B cell (primary cell): ENCODE measurements at regions not wholly inside any gene's neighbourhood (a gene's known extent, or its start where the extent isn't known, plus 50 kb on each side); places are given as distances from the start of the nearest gene placed in this dataset.

Experiments
- ATAC-seq: fragments of 200-7000 bp; cut with Tn5 transposase; one replicate; pipeline ENCODE4 v1.10.0; 2021; ENCODE audit warnings: low read depth, mild to moderate bottlenecking, moderate number of reproducible peaks, moderate library complexity
- CTCF ChIA-PET: fragments of 350-600 bp; sonication (Branson Sonifier 250); formaldehyde crosslinking; loops from one replicate; lab custom pipeline; 2021; ENCODE audit warnings: antibody characterized with exemption, inconsistent platforms; lab: Charles Lee
- POLR2A ChIA-PET: fragments of 350-600 bp; sonication (Branson Sonifier 250); formaldehyde crosslinking; loops from one replicate; lab custom pipeline; 2021; ENCODE audit warnings: antibody characterized with exemption; lab: Charles Lee
- DNase-seq: peaks from one replicate; pipeline ENCODE4 v3.0.0; 2013
- H2AFZ ChIP-seq: 2 replicates; pipeline ENCODE4 v1.6.1; 2012; ENCODE audit warnings: mild to moderate bottlenecking, low read depth, low read length; ENCODE audit not compliant: insufficient read depth, poor library complexity, severe bottlenecking
- H3K27ac ChIP-seq, 2 donors: 1 replicate in 1 of 2; 2 replicates in 1 of 2; pipeline ENCODE4 v1.5.1; 2012 to 2013; ENCODE audit warnings: low read length in 2 of 2, mild to moderate bottlenecking in 2 of 2, moderate library complexity in 1 of 2
- H3K27me3 ChIP-seq, 4 experiments: fragments of 200-600 bp in 1 of 4; sonication (generic) in 1 of 4; replicated peaks in 1 of 4; 1 replicate in 2 of 4; 2 replicates in 2 of 4; pipeline versions ENCODE4 v1.6.1 to v1.7.0; 2013 to 2016; ENCODE audit warnings: low read length in 3 of 4, mild to moderate bottlenecking in 2 of 4, mixed read lengths in 1 of 4, moderate library complexity in 1 of 4; ENCODE audit not compliant: insufficient read depth in 4 of 4, control insufficient read depth in 3 of 4; ENCODE audit errors: control extremely low read depth in 1 of 4
- H3K36me3 ChIP-seq, 2 experiments: replicated peaks in 1 of 2; 1 replicate in 1 of 2; 2 replicates in 1 of 2; pipeline versions ENCODE4 v1.6.1 to v1.7.1; 2013; ENCODE audit warnings: low read length in 1 of 2; ENCODE audit not compliant: insufficient read depth in 2 of 2, control insufficient read depth in 1 of 2; ENCODE audit errors: control extremely low read depth in 1 of 2, extremely low read depth in 1 of 2
- H3K4me1 ChIP-seq, 2 donors: fragments of 200-600 bp in 1 of 2; sonication (generic) in 1 of 2; 1 replicate in 1 of 2; 2 replicates in 1 of 2; pipeline versions ENCODE4 v1.5.1 to v1.6.1; 2013 to 2017; ENCODE audit warnings: low read length in 2 of 2; ENCODE audit not compliant: control insufficient read depth in 2 of 2, insufficient read depth in 2 of 2
- H3K4me2 ChIP-seq: replicated peaks from 2 replicates; pipeline ENCODE3; 2012; ENCODE audit warnings: mild to moderate bottlenecking, low read depth, low read length; ENCODE audit not compliant: poor library complexity, severe bottlenecking
- H3K4me3 ChIP-seq, 5 experiments: fragments of 200-600 bp in 1 of 5; sonication (generic) in 1 of 5; 1 replicate in 3 of 5; 2 replicates in 2 of 5; pipeline versions ENCODE4 v1.5.1 to v1.7.0; 2011 to 2016; ENCODE audit warnings: low read length in 4 of 5, mild to moderate bottlenecking in 4 of 5, low read depth in 2 of 5, control low read depth in 1 of 5, moderate library complexity in 1 of 5; ENCODE audit not compliant: insufficient read depth in 1 of 5; ENCODE audit errors: control extremely low read depth in 1 of 5, extremely low read depth in 1 of 5
- H3K79me2 ChIP-seq: fragments of 200-600 bp; sonication (generic); one replicate; pipeline ENCODE4 v1.6.0; 2016; ENCODE audit warnings: low read length; ENCODE audit not compliant: control insufficient read depth, insufficient read depth
- H3K9ac ChIP-seq: fragments of 200-600 bp; sonication (generic); 2 replicates; pipeline ENCODE4 v1.6.1; 2017; ENCODE audit warnings: mild to moderate bottlenecking, low read length, moderate library complexity
- H3K9me3 ChIP-seq, 3 donors: one replicate each; pipeline versions ENCODE4 v1.6.1 to v1.7.1; 2013; ENCODE audit warnings: low read length in 2 of 3; ENCODE audit not compliant: control insufficient read depth in 2 of 3, insufficient read depth in 1 of 3; ENCODE audit errors: control extremely low read depth in 1 of 3
- H4K20me1 ChIP-seq: 2 replicates; pipeline ENCODE4 v1.6.0; 2012; ENCODE audit warnings: mild to moderate bottlenecking, low read length; ENCODE audit not compliant: insufficient read depth, control insufficient read depth, poor library complexity, severe bottlenecking
- H3K27ac Mint-ChIP-seq: one replicate; pipeline ENCODE4 v1.8.0; 2021; ENCODE audit warnings: mixed read lengths
- H3K27me3 Mint-ChIP-seq: one replicate; pipeline ENCODE4 v1.8.0; 2021; ENCODE audit warnings: mixed read lengths
- H3K4me1 Mint-ChIP-seq: one replicate; pipeline ENCODE4 v1.8.0; 2021; ENCODE audit warnings: mixed read lengths
- H3K4me3 Mint-ChIP-seq: one replicate; pipeline ENCODE4 v1.8.0; 2021; ENCODE audit warnings: mixed read lengths
- H3K9me3 Mint-ChIP-seq: one replicate; pipeline ENCODE4 v1.8.0; 2022; ENCODE audit warnings: mixed read lengths; ENCODE audit not compliant: insufficient read depth
- CTCF ChIP-seq: fragments of 200-600 bp; IDR thresholded peaks from one replicate; pipeline ENCODE4 v1.8.0; 2022; ENCODE audit warnings: antibody characterized with exemption, mild to moderate bottlenecking
- EZH2 ChIP-seq: IDR thresholded peaks from 2 replicates; pipeline ENCODE4 v1.6.1; 2012; ENCODE audit warnings: borderline replicate concordance, low read depth, mild to moderate bottlenecking, moderate library complexity, low read length; ENCODE audit not compliant: insufficient read depth, poor library complexity, severe bottlenecking
- WGBS: methylation state at CpG from one replicate; pipeline ENCODE4 v1.1.5; 2013; ENCODE audit warnings: missing lambda C conversion rate; ENCODE audit not compliant: insufficient coverage; 5-methylcytosine and 5-hydroxymethylcytosine counted together
- intact Hi-C: fragments of 100-400 bp; cut with micrococcal nuclease; formaldehyde crosslinking; loops from one replicate; pipeline ENCODE4 v1.10.0; 2022

GRCh38 chr12:116651089-116651488, 86.8 kb downstream of the SPRING1 start:
- Mint-ChIP-seq H3K4me3 (no peak overlapping the region), H3K4me1 (no peaks in the 10 kb centered on the region), H3K27me3 (peaks cover 26% of the 10 kb centered on the region), H3K9me3 (peaks cover 6% of the 10 kb centered on the region), H3K27ac (no peak overlapping the region)
- H3K27me3 ChIP-seq, result peaks cover 0 to 4% (median under 1%) of the 10 kb centered on the region in 4 experiments
- no peak overlapping the region for H3K4me3 ChIP-seq
- no peak for DNase-seq
- no peak overlapping the region for H3K9ac ChIP-seq
- CTCF ChIA-PET, result no interaction called here
- no peak overlapping the region for H3K4me2 ChIP-seq
- H3K79me2 ChIP-seq, result no peaks in the 10 kb centered on the region
- H3K27ac ChIP-seq, result no peak overlapping the region
- H3K4me1 ChIP-seq, result no peaks in the 10 kb centered on the region
- 88% methylated on average over 4 of the region's 5 CpGs for WGBS
- ATAC-seq, result no peak
- H3K9me3 ChIP-seq, result peaks cover 0 to 16% (median 7%) of the 10 kb centered on the region in 3 donors
- H2AFZ ChIP-seq, result no peak overlapping the region
- intact Hi-C loops, result no loop called here
- no peaks in the 10 kb centered on the region for H4K20me1 ChIP-seq
- H3K36me3 ChIP-seq, result no peaks in the 10 kb centered on the region
- POLR2A ChIA-PET, result no interaction called here
- TF ChIP-seq EZH2 (no peak), CTCF (no peak)

DNA sequence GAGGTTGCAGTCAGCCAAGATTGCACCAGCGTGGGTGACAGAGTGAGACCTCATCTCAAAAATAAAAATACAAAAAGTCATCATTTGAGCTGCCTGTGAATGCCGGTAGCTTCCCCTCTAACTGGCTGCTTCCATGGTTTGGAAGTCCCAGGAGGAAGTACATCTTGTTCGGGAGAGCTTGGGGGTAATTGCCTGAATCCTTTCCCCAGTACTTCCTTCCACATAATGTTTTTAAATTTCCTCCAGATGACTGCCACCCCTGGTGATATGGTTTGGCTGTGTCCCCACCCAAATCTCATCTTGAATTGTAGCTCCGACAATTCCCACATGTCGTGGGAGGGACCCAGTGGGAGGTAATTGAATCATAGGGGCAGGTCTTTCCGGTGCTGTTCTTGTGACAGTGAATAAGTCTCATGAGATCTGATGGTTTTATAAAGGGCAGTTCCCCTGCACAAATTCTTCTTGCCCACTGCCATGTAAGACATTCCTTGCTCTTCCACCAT, 87.2 kb downstream of the SPRING1 start:
- TF ChIP-seq EZH2, result no peak
- TF ChIP-seq CTCF, result no peak
- Histone ChIP-seq H3K4me2 (no peak overlapping the region), H3K27me3 (peaks cover 0 to 3% (median 0%) of the 10 kb centered on the region in 4 experiments), H3K4me1 (no peaks in the 10 kb centered on the region), H3K79me2 (no peaks in the 10 kb centered on the region), H3K36me3 (no peaks in the 10 kb centered on the region), H4K20me1 (no peaks in the 10 kb centered on the region), H2AFZ (no peak overlapping the region), H3K27ac (no peak overlapping the region), H3K9me3 (peaks cover 0 to 19% (median 7%) of the 10 kb centered on the region in 3 donors), H3K9ac (no peak overlapping the region), H3K4me3 (no peak overlapping the region)
- ChIA-PET POLR2A (no interaction called here), CTCF (no interaction called here)
- Mint-ChIP-seq H3K4me1 (no peaks in the 10 kb centered on the region), H3K4me3 (no peak overlapping the region), H3K27me3 (peaks cover 31% of the 10 kb centered on the region), H3K9me3 (peaks cover 6% of the 10 kb centered on the region), H3K27ac (no peak overlapping the region)
- DNase-seq, result no peak
- ATAC-seq, result no peak
- intact Hi-C loops, result no loop called here
- no CpG with 5 or more reads among the region's 6 CpGs for WGBS
